Tibial artery (tissue), 4 donors: ENCODE measurements at regions not wholly inside any gene's neighbourhood (a gene's known extent, or its start where the extent isn't known, plus 50 kb on each side); places are given as distances from the start of the nearest gene placed in this dataset.
"Not testable (repeated sequence)": the region's sequence is repeated elsewhere in the genome, so short reads cannot be mapped to it uniquely, and the experiment has no call there.

Experiments used
- DNase-seq, 2 donors: peaks; one replicate each; pipeline ENCODE4 v3.0.0-alpha.2; 2019
- H3K27ac ChIP-seq, 2 donors: fragments of 200-600 bp; sonication (generic) in 1 of 2; 1 replicate in 1 of 2; 2 replicates in 1 of 2; pipeline ENCODE4 v1.5.1; 2018 to 2019; ENCODE audit warnings: mild to moderate bottlenecking in 1 of 2
- H3K27me3 ChIP-seq, 2 donors: fragments of 200-600 bp; sonication (generic) in 1 of 2; one replicate each; pipeline versions ENCODE4 v1.5.1 to v1.6.0; 2016 to 2019
- H3K36me3 ChIP-seq, 3 donors: fragments of 200-600 bp; sonication (generic) in 2 of 3; one replicate each; pipeline ENCODE4 v1.5.1; 2016 to 2019; ENCODE audit warnings: mild to moderate bottlenecking in 2 of 3
- H3K4me1 ChIP-seq, 4 donors: fragments of 200-600 bp; sonication (generic) in 2 of 4; 1 replicate in 3 of 4; 2 replicates in 1 of 4; pipeline ENCODE4 v1.5.1; 2016 to 2019
- H3K4me3 ChIP-seq, 2 donors: fragments of 200-600 bp; sonication (generic) in 1 of 2; 1 replicate in 1 of 2; 2 replicates in 1 of 2; pipeline ENCODE4 v1.5.1; 2018 to 2019; ENCODE audit warnings: mild to moderate bottlenecking in 2 of 2
- H3K9me3 ChIP-seq, 3 donors: fragments of 200-600 bp; sonication (generic) in 1 of 3; one replicate each; pipeline ENCODE4 v1.5.1; 2016 to 2019
- intact Hi-C: fragments of 100-400 bp; cut with DNase I; formaldehyde crosslinking; loops from one replicate; pipeline ENCODE4 v1.15.0; 2023; ENCODE audit warnings: low total_unique reads
- TF ChIP-seq, protein P1 (sequence below), 2 experiments: fragments of 200-600 bp in 1 of 2; fragments of 450-650 bp in 1 of 2; IDR thresholded peaks; one replicate each; pipeline ENCODE4 v1.5.1; 2017 to 2019; ENCODE audit warnings: antibody characterized with exemption in 2 of 2, mild to moderate bottlenecking in 1 of 2, moderate library complexity in 1 of 2

DNA sequence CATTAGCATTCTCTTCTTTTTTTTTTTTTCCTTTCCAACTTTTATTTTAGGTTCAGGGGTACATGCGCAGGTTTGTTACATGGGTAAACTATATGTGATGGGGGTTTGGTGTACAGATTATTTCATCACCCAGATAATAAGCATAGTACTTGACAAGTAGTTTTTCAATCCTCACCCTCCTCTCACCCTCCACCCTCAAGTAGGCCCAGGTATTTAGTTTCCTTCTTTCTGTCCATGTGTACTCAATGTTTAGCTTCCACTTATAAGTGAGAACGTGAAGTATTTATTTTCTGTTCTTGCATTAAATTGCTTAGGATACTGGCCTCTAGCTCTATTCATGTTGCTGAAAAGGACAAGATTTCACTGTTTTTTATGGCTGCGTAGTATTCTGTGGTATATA lies 140.8 kb upstream of the PGRMC2 start:
- no peaks in the 10 kb centered on the region for H3K27me3 ChIP-seq
- TF ChIP-seq, protein P1, sequence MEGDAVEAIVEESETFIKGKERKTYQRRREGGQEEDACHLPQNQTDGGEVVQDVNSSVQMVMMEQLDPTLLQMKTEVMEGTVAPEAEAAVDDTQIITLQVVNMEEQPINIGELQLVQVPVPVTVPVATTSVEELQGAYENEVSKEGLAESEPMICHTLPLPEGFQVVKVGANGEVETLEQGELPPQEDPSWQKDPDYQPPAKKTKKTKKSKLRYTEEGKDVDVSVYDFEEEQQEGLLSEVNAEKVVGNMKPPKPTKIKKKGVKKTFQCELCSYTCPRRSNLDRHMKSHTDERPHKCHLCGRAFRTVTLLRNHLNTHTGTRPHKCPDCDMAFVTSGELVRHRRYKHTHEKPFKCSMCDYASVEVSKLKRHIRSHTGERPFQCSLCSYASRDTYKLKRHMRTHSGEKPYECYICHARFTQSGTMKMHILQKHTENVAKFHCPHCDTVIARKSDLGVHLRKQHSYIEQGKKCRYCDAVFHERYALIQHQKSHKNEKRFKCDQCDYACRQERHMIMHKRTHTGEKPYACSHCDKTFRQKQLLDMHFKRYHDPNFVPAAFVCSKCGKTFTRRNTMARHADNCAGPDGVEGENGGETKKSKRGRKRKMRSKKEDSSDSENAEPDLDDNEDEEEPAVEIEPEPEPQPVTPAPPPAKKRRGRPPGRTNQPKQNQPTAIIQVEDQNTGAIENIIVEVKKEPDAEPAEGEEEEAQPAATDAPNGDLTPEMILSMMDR (IDR thresholded peaks at IDR 0.05), result no peak
- H3K9me3 ChIP-seq, result no peaks in the 10 kb centered on the region
- no peak overlapping the region for H3K4me3 ChIP-seq
- no peak overlapping the region for H3K27ac ChIP-seq
- H3K36me3 ChIP-seq, result no peaks in the 10 kb centered on the region
- peaks cover 0 to 9% (median 2%) of the 10 kb centered on the region in 4 donors for H3K4me1 ChIP-seq
- intact Hi-C loops, result no loop called here
- DNase-seq, result no peak

DNA sequence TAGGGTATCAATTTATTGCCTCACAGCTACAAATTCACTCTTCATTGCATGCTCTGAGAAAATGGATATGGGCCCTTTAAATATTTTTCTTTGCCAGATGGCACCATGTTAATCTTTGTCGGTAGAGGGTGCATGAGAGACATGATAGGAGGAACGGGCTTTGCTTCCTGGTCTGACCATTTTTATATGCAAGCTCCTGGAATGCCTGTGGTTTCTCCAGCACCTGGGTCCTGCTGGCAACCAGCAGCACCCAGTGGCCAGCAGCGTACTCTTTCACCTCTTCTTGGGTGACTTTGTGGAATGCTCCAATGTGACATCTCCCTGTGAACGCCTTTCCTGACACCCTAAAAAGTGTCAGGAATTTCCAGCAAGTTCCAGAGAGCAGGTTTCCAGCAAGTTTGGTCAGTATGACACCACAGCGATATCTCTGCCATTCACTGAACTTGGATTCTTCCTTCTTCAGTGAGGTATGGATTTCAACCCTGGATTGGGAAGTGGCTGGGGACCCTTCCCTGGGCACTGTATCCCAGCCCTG lies 140.3 kb upstream of the PGRMC2 start:
- DNase-seq, result no peak
- intact Hi-C loops, result no loop called here
- Histone ChIP-seq H3K27me3 (no peaks in the 10 kb centered on the region), H3K27ac (no peak overlapping the region), H3K4me3 (no peak overlapping the region), H3K9me3 (no peaks in the 10 kb centered on the region), H3K4me1 (peaks cover 0 to 9% (median 2%) of the 10 kb centered on the region in 4 donors), H3K36me3 (no peaks in the 10 kb centered on the region)
- TF ChIP-seq, protein P1 (IDR thresholded peaks at IDR 0.05), result peak; percentile 30 to 31

DNA sequence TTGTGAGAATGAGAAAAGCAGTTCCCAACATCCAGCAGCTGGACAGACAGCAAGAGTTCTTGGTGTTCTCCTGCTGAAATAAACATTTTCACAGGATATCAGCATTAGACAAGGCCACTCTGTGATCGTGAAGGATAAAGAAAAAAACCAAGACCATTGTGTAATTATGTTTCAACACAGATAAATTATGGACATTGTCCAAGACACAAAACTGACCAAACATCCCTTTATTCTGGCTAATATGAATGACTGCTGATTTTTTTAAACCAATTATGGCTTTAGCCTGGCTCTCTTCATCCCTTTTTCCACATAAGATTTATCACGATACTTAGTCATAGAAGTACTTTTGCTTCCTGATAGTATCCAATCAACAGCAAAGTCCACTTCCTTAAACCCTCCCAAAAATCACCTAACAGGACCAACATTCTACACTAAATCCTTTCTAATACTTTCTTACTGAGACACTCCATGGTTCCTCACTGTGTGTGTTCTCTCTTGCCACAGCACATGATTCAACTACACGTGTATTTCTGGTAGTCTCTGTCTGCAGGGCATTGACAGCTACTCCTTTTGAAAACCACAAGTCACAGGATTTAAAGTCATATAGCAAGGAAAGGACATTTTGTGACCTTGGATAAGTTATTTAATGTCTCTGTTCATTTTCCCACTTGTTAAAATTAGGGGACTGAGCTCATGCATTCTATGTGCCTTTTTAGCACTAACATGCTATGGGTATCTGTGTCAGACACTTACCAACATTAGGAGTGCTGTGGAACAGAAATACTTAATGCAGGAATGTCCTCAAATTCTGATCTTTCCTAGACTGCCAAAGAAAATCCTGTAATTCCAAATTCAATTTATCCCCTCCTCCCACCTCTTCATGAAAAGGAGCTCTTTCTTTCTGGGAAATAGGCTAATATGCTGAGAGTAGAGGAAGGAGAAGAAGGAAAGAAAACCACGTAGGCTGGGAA lies 137.2 kb upstream of the PGRMC2 start:
- Histone ChIP-seq H3K4me1 (peaks cover 0 to 9% (median 2%) of the 10 kb centered on the region in 4 donors), H3K27ac (peak overlapping the region in 1 of 2 donors; percentile 23), H3K27me3 (no peaks in the 10 kb centered on the region), H3K36me3 (no peaks in the 10 kb centered on the region), H3K9me3 (no peaks in the 10 kb centered on the region), H3K4me3 (no peak overlapping the region)
- no peak for DNase-seq
- intact Hi-C loops, result no loop called here
- TF ChIP-seq, protein P1 (IDR thresholded peaks at IDR 0.05), result no peak

DNA sequence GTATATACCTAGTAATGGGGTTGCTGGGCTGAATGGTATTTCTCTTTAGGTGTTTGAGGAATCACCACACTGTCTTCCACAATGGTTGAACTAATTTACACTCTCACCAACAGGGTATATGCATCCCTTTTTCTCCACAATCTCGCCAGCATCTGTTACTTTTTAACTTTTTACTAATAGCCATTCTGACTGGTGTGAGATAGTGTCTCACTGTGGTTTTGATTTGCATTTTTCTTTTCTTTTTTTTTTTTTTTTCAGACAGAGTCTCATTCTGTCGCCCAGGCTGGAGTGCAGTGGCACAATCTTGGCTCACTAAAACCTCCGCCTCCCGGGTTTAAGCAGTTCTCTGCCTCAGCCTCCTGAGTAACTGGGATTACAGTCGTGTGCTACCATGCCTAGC lies 134.7 kb upstream of the PGRMC2 start:
- DNase-seq, H3K36me3 ChIP-seq, H3K4me1 ChIP-seq: not testable (repeated sequence)

DNA sequence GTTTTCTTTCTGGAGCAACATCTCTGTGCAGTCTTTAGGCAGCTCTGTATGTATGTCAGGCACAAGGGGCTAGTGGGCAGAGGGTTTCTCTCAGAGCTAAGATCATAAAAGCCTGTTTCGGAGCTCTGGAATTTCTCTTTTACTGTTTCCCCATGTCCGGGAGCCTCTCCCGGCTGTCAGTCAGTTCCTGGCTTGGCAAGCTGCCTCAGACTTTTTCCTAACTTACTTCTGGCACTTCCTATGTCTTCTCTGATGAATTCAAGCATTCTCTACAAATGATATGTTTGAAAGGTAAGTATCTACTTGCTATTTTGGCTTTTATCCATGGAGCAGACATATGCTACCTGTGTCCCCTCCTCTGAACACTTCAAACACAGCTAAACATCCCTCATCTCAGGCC lies 129.3 kb upstream of the PGRMC2 start:
- TF ChIP-seq, protein P1 (IDR thresholded peaks at IDR 0.05), result no peak
- no peak for DNase-seq
- Histone ChIP-seq H3K36me3 (no peaks in the 10 kb centered on the region), H3K4me3 (no peak overlapping the region), H3K27ac (no peak overlapping the region), H3K27me3 (no peaks in the 10 kb centered on the region), H3K4me1 (no peaks in the 10 kb centered on the region), H3K9me3 (no peaks in the 10 kb centered on the region)
- intact Hi-C loops, result no loop called here

More for the DNA sequence above, 134.7 kb upstream of the PGRMC2 start:
- intact Hi-C loops, H3K9me3 ChIP-seq, H3K27ac ChIP-seq, H3K27me3 ChIP-seq, H3K4me3 ChIP-seq: not testable (repeated sequence)

DNA sequence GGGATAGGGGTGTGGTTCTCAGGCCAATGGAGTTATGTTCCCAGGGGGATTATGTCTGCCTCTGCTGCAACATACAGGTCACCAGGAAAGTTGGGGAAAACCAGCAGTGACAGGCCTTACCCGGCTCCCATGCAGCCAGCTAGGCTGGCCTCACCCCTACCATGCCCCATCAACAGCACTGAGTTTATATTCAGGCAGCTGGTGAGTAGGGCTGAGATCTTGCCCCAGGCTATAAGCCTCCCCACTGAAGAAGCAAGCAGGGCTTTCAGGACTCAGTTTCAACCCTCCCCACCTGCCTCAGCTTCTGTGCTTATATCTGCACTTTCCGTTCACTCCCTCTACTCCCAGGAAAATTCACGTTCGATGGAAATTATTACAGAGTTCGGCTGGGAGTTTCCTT lies 122.4 kb upstream of the PGRMC2 start:
- DNase-seq, result no peak
- H3K27me3 ChIP-seq, result no peaks in the 10 kb centered on the region
- H3K4me1 ChIP-seq, result no peaks in the 10 kb centered on the region
- no peak overlapping the region for H3K4me3 ChIP-seq
- no peaks in the 10 kb centered on the region for H3K9me3 ChIP-seq
- H3K27ac ChIP-seq, result no peak overlapping the region
- intact Hi-C loops, result no loop called here
- TF ChIP-seq, protein P1 (IDR thresholded peaks at IDR 0.05), result no peak
- no peaks in the 10 kb centered on the region for H3K36me3 ChIP-seq
